ENCODE measurements at regions not wholly inside any gene's neighbourhood (a gene's known extent, or its start where the extent isn't known, plus 50 kb on each side); places are given as distances from the start of the nearest gene placed in this dataset.
"Not testable (repeated sequence)": the region's sequence is repeated elsewhere in the genome, so short reads cannot be mapped to it uniquely, and the experiment has no call there.

DNA sequence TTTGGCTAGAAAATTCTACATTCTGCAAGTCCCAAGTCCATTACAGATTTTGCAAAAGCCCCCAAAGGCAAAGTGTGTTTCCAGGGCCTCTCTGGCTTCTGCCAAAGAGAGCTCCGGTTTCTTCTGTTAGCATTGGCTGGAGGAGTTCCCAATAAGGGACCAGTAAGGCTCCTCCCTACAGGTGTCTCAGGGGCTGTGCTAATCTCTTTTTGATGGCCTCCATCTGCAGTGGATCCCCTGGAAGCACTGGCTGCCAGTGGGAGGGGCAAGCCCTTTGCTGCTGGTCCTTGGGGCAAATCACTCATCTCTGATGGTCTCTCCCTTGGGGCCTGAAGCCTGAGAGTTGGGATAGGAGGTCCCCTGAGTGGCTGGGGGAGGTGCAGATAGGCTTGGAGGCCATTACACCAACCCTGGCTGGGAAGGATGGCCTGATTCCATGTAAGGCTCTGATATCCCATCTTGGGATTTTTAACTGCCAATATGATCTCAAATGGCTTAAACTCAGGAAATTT lies 89.1 kb upstream of the USP24 start:
- DNase-seq = no peak

GRCh38 chr1:55302972-55303371 lies 87.8 kb upstream of the USP24 start:
- DNase-seq = no peak

DNA sequence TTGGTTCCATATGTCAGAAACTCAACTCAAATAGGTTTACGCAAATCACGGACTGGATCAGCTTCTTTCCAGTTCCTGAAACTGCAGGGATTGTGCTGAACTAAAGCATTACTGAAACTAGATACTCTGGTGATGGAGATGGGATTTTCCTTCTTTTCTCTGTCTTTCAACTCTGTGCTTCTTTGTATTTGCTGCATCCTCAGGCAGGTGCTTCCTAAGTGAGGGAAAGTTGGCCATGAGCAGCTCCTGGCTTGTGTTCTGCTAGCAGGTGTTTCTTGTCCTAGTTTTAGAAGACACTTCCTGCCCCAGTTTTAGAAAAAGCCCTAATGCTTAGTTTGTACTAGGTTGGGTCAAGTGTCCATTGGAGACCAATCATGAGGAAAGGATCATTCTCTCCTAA lies 86.7 kb upstream of the USP24 start:
- no peak for DNase-seq

- DNase-seq = no peak
These were observed 85.8 kb upstream of the USP24 start for GRCh38 chr1:55300975-55301374.

DNA sequence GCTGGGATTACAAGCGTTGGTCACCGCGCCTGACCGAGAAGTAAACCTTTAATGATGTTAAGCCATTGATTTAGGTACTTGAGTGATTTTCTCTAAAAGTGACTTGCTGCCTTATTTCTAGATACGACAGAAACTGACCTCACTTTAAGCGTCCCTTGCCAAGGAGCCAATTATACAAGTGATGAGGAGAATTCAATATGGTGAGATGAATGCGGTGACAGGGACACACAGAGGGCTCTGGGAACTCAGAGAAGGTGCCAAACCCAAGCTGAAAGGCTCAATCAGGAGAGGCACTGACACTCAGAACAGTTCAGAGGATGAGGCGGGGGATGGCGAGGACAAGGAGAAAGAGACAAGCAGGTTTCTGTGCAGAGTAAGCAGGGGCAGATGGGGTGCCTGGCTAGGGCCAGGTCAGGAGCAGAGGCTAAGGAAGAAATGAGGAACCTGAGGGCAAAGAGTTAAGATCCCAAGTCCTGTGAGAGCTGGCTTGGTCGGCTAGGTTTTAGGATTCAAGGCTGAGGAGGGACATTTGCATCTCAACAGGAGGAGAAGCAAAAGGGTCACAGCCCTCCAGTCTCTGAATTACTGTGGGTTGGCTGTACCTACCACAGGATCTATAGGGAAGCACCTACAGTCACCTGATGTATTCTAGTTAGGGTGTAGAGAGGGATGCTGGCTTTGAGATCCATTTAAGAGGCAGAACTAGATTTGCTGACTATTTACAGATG lies 83.2 kb upstream of the USP24 start:
- DNase-seq = no peak

DNA sequence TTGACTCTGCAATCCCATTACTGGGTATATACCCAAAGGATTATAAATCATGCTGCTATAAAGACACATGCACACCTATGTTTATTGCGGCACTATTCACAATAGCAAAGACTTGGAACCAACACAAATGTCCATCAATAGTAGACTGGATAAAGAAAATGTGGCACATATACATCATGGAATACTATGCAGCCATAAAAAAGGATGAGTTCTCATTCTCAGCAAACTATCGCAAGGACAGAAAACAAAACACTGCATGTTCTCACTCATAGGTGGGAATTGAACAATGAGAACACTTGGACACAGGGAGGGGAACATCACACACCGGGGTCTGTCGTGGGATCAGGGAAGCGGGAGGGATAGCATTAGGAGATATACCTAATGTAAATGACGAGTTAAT lies 81.1 kb upstream of the USP24 start:
- DNase-seq = not testable (repeated sequence)

- DNase-seq = no peak
These were observed 74.5 kb upstream of the USP24 start for GRCh38 chr1:55289614-55290013.

DNA sequence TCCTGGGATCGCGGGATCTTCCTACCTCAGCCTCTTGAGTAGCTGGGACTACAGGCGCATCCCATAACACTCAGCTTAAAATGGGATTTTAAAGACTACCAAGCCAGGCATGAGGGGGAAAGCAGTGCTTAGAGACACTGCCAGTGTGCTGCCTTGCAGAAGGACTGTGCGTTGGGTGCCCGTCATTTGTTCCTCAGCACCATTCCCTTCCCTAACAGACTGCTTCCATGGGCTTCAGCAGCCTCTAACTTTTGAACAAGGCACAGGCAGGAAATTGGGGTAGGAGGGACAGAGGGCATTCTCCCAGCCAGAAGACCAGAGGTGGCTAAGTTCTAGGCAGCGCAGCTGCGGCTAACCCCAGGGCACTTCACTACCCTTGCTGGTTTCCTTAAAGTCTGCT lies 73.9 kb upstream of the USP24 start:
- DNase-seq = no peak

- DNase-seq = no peak
These were observed 73.1 kb upstream of the USP24 start for GRCh38 chr1:55288245-55288644.

DNA sequence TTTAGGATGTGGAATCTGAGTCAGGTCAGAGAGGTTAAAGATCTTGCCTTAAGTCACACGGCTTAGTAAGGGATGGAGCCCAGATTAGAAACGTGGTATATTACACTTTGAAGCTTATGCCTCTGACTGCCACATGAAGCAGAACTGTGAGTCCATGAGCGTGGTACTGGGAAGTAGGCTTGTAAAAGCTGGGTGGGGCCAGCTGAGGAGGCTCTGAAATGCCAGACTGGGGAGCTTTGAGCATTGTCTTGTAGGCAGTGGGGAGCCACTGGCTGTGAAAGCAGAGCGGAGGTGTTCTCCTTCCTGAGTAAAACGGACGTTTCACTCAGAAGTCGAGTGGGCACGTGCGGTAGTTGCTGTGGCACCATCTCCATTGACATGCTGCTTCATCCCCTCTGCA lies 72.6 kb upstream of the USP24 start:
- no peak for DNase-seq

DNA sequence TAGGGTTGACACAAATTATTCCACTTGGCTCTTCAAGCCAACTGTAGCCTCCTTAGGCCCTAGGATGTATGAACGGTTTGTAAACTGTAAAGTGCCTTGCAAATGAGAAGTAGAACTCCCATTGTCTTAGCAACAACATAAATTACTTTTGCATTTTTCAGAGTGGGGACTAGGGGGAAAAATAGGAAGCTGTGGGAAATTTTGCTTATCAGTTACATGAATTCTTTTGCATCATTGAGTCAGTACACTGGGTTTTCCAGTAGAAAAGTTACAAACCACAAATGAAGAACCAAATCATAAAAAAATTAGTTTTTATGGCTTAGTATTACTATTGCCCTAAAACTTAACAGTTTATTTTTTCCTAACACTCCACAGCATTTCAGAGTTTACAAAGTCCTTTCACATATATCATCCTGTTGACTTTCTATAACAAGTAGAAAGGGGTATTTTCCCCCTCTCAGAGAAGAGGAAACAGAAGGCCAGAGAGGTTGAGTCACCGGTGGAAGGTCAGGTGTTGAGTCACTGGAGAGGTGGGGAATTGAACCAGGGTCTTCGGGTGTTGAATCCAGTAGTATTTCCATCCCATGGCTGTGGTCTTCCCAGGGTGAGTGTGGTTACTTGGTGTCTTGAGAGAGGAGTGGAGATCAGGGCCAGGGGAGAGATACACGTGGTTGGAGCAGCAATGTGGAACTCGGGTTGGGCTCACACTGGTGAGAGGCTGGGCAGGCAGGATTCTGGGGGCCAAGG lies 71.9 kb upstream of the USP24 start:
- DNase-seq = no peak

GRCh38 chr1:55285834-55286233 lies 70.7 kb upstream of the USP24 start:
- no peak for DNase-seq

GRCh38 chr1:55284856-55285255 lies 69.7 kb upstream of the USP24 start:
- DNase-seq = no peak

DNA sequence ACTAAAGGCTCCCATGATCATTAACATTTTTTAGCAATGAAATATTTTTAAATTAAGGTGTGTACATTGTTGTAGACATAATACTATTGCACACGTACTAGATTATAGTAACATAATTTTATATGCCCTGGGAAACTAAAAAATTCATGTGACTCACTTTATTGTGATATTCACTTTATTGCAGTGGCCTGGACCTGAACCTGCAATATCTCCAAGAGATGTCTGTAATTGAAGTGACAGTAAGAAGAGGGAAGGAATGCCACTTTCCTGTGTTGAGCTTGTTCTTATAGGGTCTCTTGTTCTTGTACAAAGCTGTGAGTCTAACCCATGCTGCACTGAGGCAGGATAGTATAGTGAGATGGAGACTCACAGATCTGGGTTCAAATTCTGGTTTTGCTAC lies 66.9 kb upstream of the USP24 start:
- DNase-seq = no peak

- no peak for DNase-seq
These were observed 65.6 kb upstream of the USP24 start for GRCh38 chr1:55280731-55281130.

DNA sequence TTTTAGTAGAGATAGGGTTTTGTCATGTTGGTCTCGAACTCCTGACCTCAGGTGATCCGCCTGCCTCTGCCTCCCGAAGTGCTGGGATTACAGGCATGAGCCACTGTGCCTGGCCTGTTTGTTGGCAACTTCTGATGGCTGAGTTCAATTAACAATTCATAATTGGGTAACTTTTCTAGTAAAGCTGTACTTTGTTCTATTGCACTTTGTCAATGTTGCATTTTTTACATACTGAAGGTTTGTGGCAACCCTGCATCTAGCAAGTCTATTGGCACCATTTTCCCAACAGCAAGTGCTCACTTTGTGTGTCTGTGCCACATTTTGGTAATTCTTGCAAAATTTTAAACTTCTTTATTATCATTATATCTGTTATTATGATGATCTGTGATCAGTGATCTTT lies 64.5 kb upstream of the USP24 start:
- DNase-seq = no peak

GRCh38 chr1:55278378-55278777 lies 63.2 kb upstream of the USP24 start:
- DNase-seq = no peak

DNA sequence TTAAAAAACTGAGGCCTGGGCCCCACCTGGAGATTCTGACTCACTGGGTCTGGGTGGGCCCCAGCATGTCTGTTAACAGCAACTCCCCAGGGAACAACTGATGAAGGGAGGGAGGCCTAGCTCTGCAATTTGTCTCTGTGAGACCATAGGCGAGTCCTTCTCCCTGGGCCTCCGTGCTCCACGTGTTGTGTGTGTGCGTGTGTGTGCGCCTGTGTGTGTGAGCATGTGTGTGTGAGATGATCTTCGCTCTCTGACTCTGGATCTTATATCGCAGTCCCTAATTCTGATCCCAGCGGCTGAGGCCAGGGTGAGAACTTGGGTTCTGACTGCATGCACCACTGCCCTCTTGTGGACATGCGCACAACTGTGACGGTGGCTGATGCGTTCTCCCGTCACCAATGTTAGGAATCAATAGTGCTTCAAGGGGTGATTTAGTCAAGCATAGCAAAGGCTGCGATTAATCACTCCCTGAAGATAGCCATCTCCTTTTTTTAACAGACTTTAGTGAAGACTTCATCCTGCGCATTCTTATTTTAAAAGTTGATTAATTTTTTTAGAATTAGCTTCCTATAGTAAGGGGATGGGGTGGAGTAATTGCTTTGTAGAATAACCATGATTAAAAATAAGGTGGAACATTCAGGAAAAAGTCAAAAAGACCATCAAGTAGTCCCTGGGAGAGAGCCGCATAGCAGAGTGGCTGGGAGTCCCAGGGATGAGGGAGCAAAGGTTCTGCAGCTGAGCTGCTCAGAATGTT lies 62.4 kb upstream of the USP24 start:
- DNase-seq = peak; percentile 76

GRCh38 chr1:55276671-55277376 lies 61.7 kb upstream of the USP24 start:
- DNase-seq = no peak

DNA sequence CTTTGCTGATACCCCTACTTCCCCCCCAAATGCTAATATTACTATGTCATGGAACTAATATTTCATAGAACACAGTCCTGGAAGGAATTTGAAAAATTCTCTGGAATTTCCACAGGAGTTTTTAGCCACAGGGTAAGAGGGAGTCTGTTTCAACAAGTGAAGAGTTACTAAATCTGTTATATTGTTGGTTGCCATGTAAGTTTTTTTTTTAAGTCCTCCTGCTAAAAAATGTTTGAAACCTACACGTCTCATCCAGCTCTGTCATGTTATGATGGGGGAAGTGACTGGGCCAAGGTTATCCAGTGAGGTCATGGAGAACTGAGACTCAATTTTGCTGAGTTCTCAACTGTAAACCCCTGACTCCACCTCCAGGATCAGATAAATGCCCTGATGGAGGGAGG lies 60.8 kb upstream of the USP24 start:
- DNase-seq = no peak

DNA sequence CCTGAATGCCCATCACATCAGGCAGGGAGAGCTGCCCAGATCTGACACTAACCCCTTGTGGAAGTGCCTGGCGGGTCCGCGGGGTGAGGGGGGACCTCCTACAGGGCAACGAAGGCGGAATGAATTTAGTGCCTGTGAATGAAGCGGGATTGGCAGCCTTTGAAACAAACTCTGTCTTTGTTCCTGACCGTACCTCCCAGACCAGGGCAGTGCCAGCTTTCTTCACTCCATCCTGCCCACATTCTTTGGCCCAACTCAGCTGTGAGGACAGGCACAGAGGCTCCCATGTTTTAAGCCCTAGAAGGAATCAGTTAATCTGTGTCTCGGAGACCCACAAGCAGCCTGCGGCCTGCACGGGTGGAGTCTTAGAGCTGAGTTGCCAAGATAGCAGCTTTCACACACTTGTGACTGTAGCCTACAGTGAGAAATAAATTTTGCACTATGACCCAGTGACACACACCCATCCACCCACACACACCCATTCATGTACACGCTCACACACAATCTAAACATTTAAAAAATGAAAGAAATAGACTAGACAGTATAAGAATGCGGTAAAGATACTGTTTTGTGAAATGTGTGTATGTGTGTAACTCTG lies 60.1 kb upstream of the USP24 start:
- DNase-seq = no peak

GRCh38 chr1:55272994-55273393 lies 57.8 kb upstream of the USP24 start:
- no peak for DNase-seq

Data from stimulated activated CD4-positive, alpha-beta T cell treated with anti-CD3 and anti-CD28 coated beads, Interleukin-4, amount 100 ng/mL, for 4 hours (primary cell).